HUES64 (cell line): ENCODE measurements at regions not wholly inside any gene's neighbourhood (a gene's known extent, or its start where the extent isn't known, plus 50 kb on each side); places are given as distances from the start of the nearest gene placed in this dataset.
"Not testable (repeated sequence)": the region's sequence is repeated elsewhere in the genome, so short reads cannot be mapped to it uniquely, and the experiment has no call there.

Source experiments
- H3K27ac ChIP-seq: 2 replicates; pipeline ENCODE4 v1.7.0; 2013; ENCODE audit warnings: low read depth, low read length, inconsistent platforms
- H3K27me3 ChIP-seq: 2 replicates; pipeline ENCODE4 v1.6.1; 2013; ENCODE audit warnings: mild to moderate bottlenecking, low read length; ENCODE audit not compliant: insufficient read depth
- H3K36me3 ChIP-seq: 2 replicates; pipeline ENCODE4 v1.6.1; 2013; ENCODE audit warnings: mild to moderate bottlenecking, low read length; ENCODE audit not compliant: insufficient read depth
- H3K4me1 ChIP-seq: 2 replicates; pipeline ENCODE4 v1.6.1; 2013; ENCODE audit warnings: mild to moderate bottlenecking, low read length, moderate library complexity; ENCODE audit not compliant: insufficient read depth
- H3K4me3 ChIP-seq: 2 replicates; pipeline ENCODE4 v1.5.1; 2013; ENCODE audit warnings: mild to moderate bottlenecking, low read length, moderate library complexity
- H3K9ac ChIP-seq: 2 replicates; pipeline ENCODE4 v1.6.1; 2013; ENCODE audit warnings: mild to moderate bottlenecking, low read depth, low read length
- H3K9me3 ChIP-seq: 2 replicates; pipeline ENCODE4 v1.6.1; 2013; ENCODE audit warnings: low read depth, low read length; ENCODE audit not compliant: insufficient read depth
- WGBS: fragments of 150-250, 120-280 bp; methylation state at CpG from one replicate; pipeline ENCODE4 v1.1.7; 2013; ENCODE audit warnings: missing lambda C conversion rate; 5-methylcytosine and 5-hydroxymethylcytosine counted together

- no peaks in the 10 kb centered on the region for H3K36me3 ChIP-seq
- no peaks in the 10 kb centered on the region for H3K4me1 ChIP-seq
- peaks cover 94% of the 10 kb centered on the region for H3K9me3 ChIP-seq
- H3K9ac ChIP-seq: no peak overlapping the region
- 71% methylated on average over 3 of the region's 3 CpGs for WGBS
- H3K4me3 ChIP-seq: no peak overlapping the region
- H3K27ac ChIP-seq: no peak overlapping the region
- no peaks in the 10 kb centered on the region for H3K27me3 ChIP-seq
Measured at GRCh38 chr20:55937283-55937682, 68.0 kb downstream of the CBLN4 start.

- Histone ChIP-seq H3K27me3 (no peaks in the 10 kb centered on the region), H3K9me3 (peaks cover 94% of the 10 kb centered on the region), H3K4me1 (no peaks in the 10 kb centered on the region), H3K36me3 (no peaks in the 10 kb centered on the region), H3K27ac (no peak overlapping the region), H3K9ac (no peak overlapping the region), H3K4me3 (no peak overlapping the region)
- 40% methylated on average over 2 of the region's 2 CpGs for WGBS
Measured at GRCh38 chr20:55936209-55936595, 69.1 kb downstream of the CBLN4 start.

- no peak overlapping the region for H3K27ac ChIP-seq
- H3K36me3 ChIP-seq: no peaks in the 10 kb centered on the region
- WGBS: 50% methylated on average over 3 of the region's 3 CpGs
- H3K4me3 ChIP-seq: no peak overlapping the region
- peaks cover 94% of the 10 kb centered on the region for H3K9me3 ChIP-seq
- no peak overlapping the region for H3K9ac ChIP-seq
- no peaks in the 10 kb centered on the region for H3K4me1 ChIP-seq
- no peaks in the 10 kb centered on the region for H3K27me3 ChIP-seq
Measured at GRCh38 chr20:55935448-55936208, 69.7 kb downstream of the CBLN4 start.

- Histone ChIP-seq H3K9me3 (peaks cover 94% of the 10 kb centered on the region), H3K9ac (no peak overlapping the region), H3K36me3 (no peaks in the 10 kb centered on the region), H3K4me3 (no peak overlapping the region; the same call in 1 of the 2 replicates), H3K4me1 (no peaks in the 10 kb centered on the region), H3K27ac (no peak overlapping the region), H3K27me3 (no peaks in the 10 kb centered on the region)
- WGBS: 79% methylated on average over 2 of the region's 2 CpGs
Measured at GRCh38 chr20:55934146-55934545, 71.2 kb downstream of the CBLN4 start.

GRCh38 chr20:55930876-55931275 lies 74.4 kb downstream of the CBLN4 start:
- WGBS: 75% methylated on average over 2 of the region's 2 CpGs
- H3K27ac ChIP-seq, H3K9ac ChIP-seq, H3K4me3 ChIP-seq, H3K4me1 ChIP-seq, H3K27me3 ChIP-seq, H3K36me3 ChIP-seq: not testable (repeated sequence)
- peaks cover 100% of the 10 kb centered on the region for H3K9me3 ChIP-seq

- H3K9ac ChIP-seq: no peak overlapping the region
- H3K36me3 ChIP-seq: no peaks in the 10 kb centered on the region
- no peaks in the 10 kb centered on the region for H3K4me1 ChIP-seq
- H3K27me3 ChIP-seq: no peaks in the 10 kb centered on the region
- H3K4me3 ChIP-seq: no peak overlapping the region
- H3K9me3 ChIP-seq: peaks cover 98% of the 10 kb centered on the region
- no peak overlapping the region for H3K27ac ChIP-seq
- 91% methylated on average over 1 of the region's 3 CpGs for WGBS
Measured at GRCh38 chr20:55928266-55928665, 77.1 kb downstream of the CBLN4 start.

- Histone ChIP-seq H3K27me3 (no peaks in the 10 kb centered on the region), H3K4me3 (no peak overlapping the region), H3K27ac (no peak overlapping the region), H3K4me1 (no peaks in the 10 kb centered on the region), H3K36me3 (no peaks in the 10 kb centered on the region), H3K9ac (no peak overlapping the region), H3K9me3 (peaks cover 99% of the 10 kb centered on the region)
Measured at GRCh38 chr20:55919956-55920355, 85.4 kb downstream of the CBLN4 start.

GRCh38 chr20:55919319-55919718 lies 86.0 kb downstream of the CBLN4 start:
- WGBS: no CpG with 5 or more reads among the region's 1 CpG
- no peak overlapping the region for H3K9ac ChIP-seq
- H3K4me1 ChIP-seq: no peaks in the 10 kb centered on the region
- no peaks in the 10 kb centered on the region for H3K27me3 ChIP-seq
- no peak overlapping the region for H3K27ac ChIP-seq
- H3K9me3 ChIP-seq: peaks cover 99% of the 10 kb centered on the region
- H3K36me3 ChIP-seq: no peaks in the 10 kb centered on the region
- H3K4me3 ChIP-seq: no peak overlapping the region

- no peak overlapping the region for H3K4me3 ChIP-seq
- H3K4me1 ChIP-seq: no peaks in the 10 kb centered on the region
- H3K36me3 ChIP-seq: no peaks in the 10 kb centered on the region
- WGBS: no CpG with 5 or more reads among the region's 2 CpGs
- no peak overlapping the region for H3K27ac ChIP-seq
- H3K27me3 ChIP-seq: no peaks in the 10 kb centered on the region
- H3K9me3 ChIP-seq: peaks cover 99% of the 10 kb centered on the region
- no peak overlapping the region for H3K9ac ChIP-seq
Measured at GRCh38 chr20:55918471-55918870, 86.8 kb downstream of the CBLN4 start.

GRCh38 chr20:55893031-55893430 lies 112.3 kb downstream of the CBLN4 start:
- Histone ChIP-seq H3K4me1 (no peaks in the 10 kb centered on the region), H3K9me3 (peaks cover 91% of the 10 kb centered on the region), H3K9ac (no peak overlapping the region), H3K27ac (no peak overlapping the region), H3K36me3 (no peaks in the 10 kb centered on the region), H3K27me3 (no peaks in the 10 kb centered on the region), H3K4me3 (no peak overlapping the region)

- no peaks in the 10 kb centered on the region for H3K36me3 ChIP-seq
- no peak overlapping the region for H3K27ac ChIP-seq
- peaks cover 90% of the 10 kb centered on the region for H3K9me3 ChIP-seq
- no peak overlapping the region for H3K9ac ChIP-seq
- no peaks in the 10 kb centered on the region for H3K4me1 ChIP-seq
- 78% methylated on average over 5 of the region's 5 CpGs for WGBS
- H3K4me3 ChIP-seq: no peak overlapping the region
- no peaks in the 10 kb centered on the region for H3K27me3 ChIP-seq
Measured at GRCh38 chr20:55888685-55889084, 116.6 kb downstream of the CBLN4 start.

- H3K4me1 ChIP-seq: no peaks in the 10 kb centered on the region
- H3K27ac ChIP-seq: no peak overlapping the region
- no peak overlapping the region for H3K4me3 ChIP-seq
- 86% methylated on average over 3 of the region's 3 CpGs for WGBS
- no peaks in the 10 kb centered on the region for H3K36me3 ChIP-seq
- no peak overlapping the region for H3K9ac ChIP-seq
- no peaks in the 10 kb centered on the region for H3K27me3 ChIP-seq
- peaks cover 96% of the 10 kb centered on the region for H3K9me3 ChIP-seq
Measured at GRCh38 chr20:55882910-55883309, 122.4 kb downstream of the CBLN4 start.
